NT2/D1 (cell line): ENCODE measurements at regions not wholly inside any gene's neighbourhood (a gene's known extent, or its start where the extent isn't known, plus 50 kb on each side); places are given as distances from the start of the nearest gene placed in this dataset.

ENCODE experiments used
- SUZ12 ChIP-seq: IDR thresholded peaks from 2 replicates; pipeline ENCODE4 v1.6.1; 2011; ENCODE audit not compliant: insufficient read length, insufficient read depth; ENCODE audit errors: extremely low read depth
- YY1 ChIP-seq: IDR thresholded peaks from 2 replicates; pipeline ENCODE4 v1.6.1; 2011; ENCODE audit not compliant: insufficient read length, insufficient read depth

GRCh38 chr1:201648066-201648906, 109.4 kb downstream of the NAV1 start:
- TF ChIP-seq YY1 (no peak), SUZ12 (no peak)
